HepG2 (cell line): ENCODE measurements at regions not wholly inside any gene's neighbourhood (a gene's known extent, or its start where the extent isn't known, plus 50 kb on each side); places are given as distances from the start of the nearest gene placed in this dataset.

Experiments used
- ATAC-seq: fragments of 200-7000 bp; cut with Tn5 transposase; 3 replicates; pipeline ENCODE4 v1.9.1; 2020; ENCODE audit warnings: mild to moderate bottlenecking, moderate library complexity
- BruUV-seq: library from RNA; stranded (reverse); fragments of 400-500 nt; replicated peaks from 2 replicates; lab custom pipeline; 2021; lab: Mats Ljungman, UMichigan
- CTCF ChIA-PET: fragments of 300-600 bp; formaldehyde crosslinking; extraction: SDS; loops from one replicate; lab custom pipeline; 2021; ENCODE audit warnings: low total read pairs, inconsistent platforms, low intra/inter-chr PET ratio; lab: Yijun Ruan, JAX
- POLR2A ChIA-PET: fragments of 350-600 bp; sonication (Branson Sonifier 250); formaldehyde crosslinking; loops from one replicate; lab custom pipeline; 2020; ENCODE audit warnings: antibody characterized with exemption, inconsistent platforms; lab: Yijun Ruan, JAX
- DNase-seq: peaks from one replicate; pipeline ENCODE4 v3.0.0-alpha.2; 2015; ENCODE audit warnings: low spot score
- FAIRE-seq: peaks from 3 replicates; lab custom pipeline; 2011; peaks lifted over from hg19 to GRCh38; lab: Jason Lieb, UNC
- H2AFZ ChIP-seq: one replicate; pipeline ENCODE4 v1.6.1; 2011; ENCODE audit warnings: low read length, inconsistent platforms
- H3K27ac ChIP-seq: fragments of 300-600 bp; 3 replicates; pipeline ENCODE4 v1.8.0; 2011; ENCODE audit warnings: mixed run types, mild to moderate bottlenecking, mixed read lengths, low read length, inconsistent platforms; ENCODE audit not compliant: insufficient read depth; ENCODE audit errors: extremely low read length
- H3K27me3 ChIP-seq, 2 experiments: fragments of 200-600 bp in 1 of 2; 2 replicates in 1 of 2; 3 replicates in 1 of 2; pipeline versions ENCODE4 v1.6.0 to v1.8.0; 2011; ENCODE audit warnings: low read length in 2 of 2, mild to moderate bottlenecking in 2 of 2, moderate library complexity in 2 of 2, inconsistent platforms in 1 of 2; ENCODE audit not compliant: insufficient read depth in 2 of 2, control insufficient read depth in 1 of 2
- H3K36me3 ChIP-seq, 2 experiments: fragments of 200-600 bp in 1 of 2; replicated peaks in 1 of 2; 2 replicates in 1 of 2; 3 replicates in 1 of 2; pipeline versions ENCODE4 v1.5.1 to v1.8.0; 2011; ENCODE audit warnings: low read length in 2 of 2, inconsistent platforms in 1 of 2; ENCODE audit not compliant: insufficient read depth in 2 of 2, control insufficient read depth in 1 of 2
- H3K4me1 ChIP-seq: 2 replicates; pipeline ENCODE4 v1.5.1; 2012; ENCODE audit warnings: low read length, inconsistent platforms; ENCODE audit not compliant: insufficient read depth
- H3K4me2 ChIP-seq: 2 replicates; pipeline ENCODE4 v1.6.0; 2011; ENCODE audit warnings: low read depth, low read length, inconsistent platforms
- H3K4me3 ChIP-seq, 3 experiments: fragments of 200-600 bp in 1 of 3; sonication (generic), shearing (Covaris generic) in 1 of 3; replicated peaks in 1 of 3; 2 replicates each; pipeline ENCODE4 v1.5.1; 2011 to 2016; ENCODE audit warnings: low read length in 3 of 3, inconsistent platforms in 2 of 3, low read depth in 2 of 3, mild to moderate bottlenecking in 2 of 3, control low read depth in 1 of 3, mixed read lengths in 1 of 3; ENCODE audit not compliant: insufficient read depth in 1 of 3
- H3K79me2 ChIP-seq: one replicate; pipeline ENCODE4 v1.6.1; 2011; ENCODE audit warnings: low read length, inconsistent platforms; ENCODE audit not compliant: insufficient read depth
- H3K9ac ChIP-seq: 2 replicates; pipeline ENCODE4 v1.6.0; 2011; ENCODE audit warnings: mild to moderate bottlenecking, low read depth, low read length, inconsistent platforms; ENCODE audit not compliant: insufficient read depth
- H3K9me3 ChIP-seq: 2 replicates; pipeline ENCODE4 v1.5.1; 2012; ENCODE audit warnings: mild to moderate bottlenecking, low read length
- H4K20me1 ChIP-seq: 2 replicates; pipeline ENCODE4 v1.6.0; 2011; ENCODE audit warnings: inconsistent platforms, mild to moderate bottlenecking, low read length, moderate library complexity; ENCODE audit not compliant: insufficient read depth
- DR1 ChIP-seq: sonication (generic); formaldehyde crosslinking; IDR thresholded peaks from 2 replicates; pipeline ENCODE4 v1.8.0; 2021; ENCODE audit warnings: mild to moderate bottlenecking, missing genetic modification reagents, inconsistent platforms
- HOXA5 ChIP-seq: sonication (generic); formaldehyde crosslinking; IDR thresholded peaks from 2 replicates; pipeline ENCODE4 v1.4.0; 2020; ENCODE audit warnings: missing genetic modification reagents
- POLR2AphosphoS5 ChIP-seq: IDR thresholded peaks from 2 replicates; pipeline ENCODE4 v1.6.1; 2012; ENCODE audit warnings: low read depth, low read length
- PPARG ChIP-seq: conservative IDR thresholded peaks from 2 replicates; pipeline ENCODE4 v1.6.1; 2016; ENCODE audit warnings: missing biosample characterization, missing genetic modification reagents
- TP53 ChIP-seq: sonication (generic); formaldehyde crosslinking; conservative IDR thresholded peaks from 2 replicates; pipeline ENCODE4 v1.4.0; 2020; ENCODE audit warnings: missing genetic modification reagents
- U2AF1 ChIP-seq: fragments of 200-400 bp; formaldehyde crosslinking; optimal IDR thresholded peaks from 2 replicates; pipeline ENCODE3; 2017; ENCODE audit warnings: mild to moderate bottlenecking, low read depth, low read length
- ZBTB46 ChIP-seq: sonication (generic); formaldehyde crosslinking; IDR thresholded peaks from 2 replicates; pipeline ENCODE4 v1.4.0; 2020; ENCODE audit warnings: mild to moderate bottlenecking, missing genetic modification reagents, borderline replicate concordance
- ZFP36L1 ChIP-seq: sonication (generic); formaldehyde crosslinking; IDR thresholded peaks from 2 replicates; pipeline ENCODE4 v1.8.0; 2022; ENCODE audit warnings: mild to moderate bottlenecking, missing genetic modification reagents, moderate library complexity
- ZNF17 ChIP-seq: sonication (generic); formaldehyde crosslinking; IDR thresholded peaks from 2 replicates; pipeline ENCODE4 v1.5.0; 2020; ENCODE audit warnings: mild to moderate bottlenecking, missing genetic modification reagents
- ZNF18 ChIP-seq: sonication (generic); formaldehyde crosslinking; IDR thresholded peaks from 2 replicates; pipeline ENCODE4 v1.8.0; 2022; ENCODE audit warnings: mild to moderate bottlenecking, missing genetic modification reagents; ENCODE audit not compliant: insufficient replicate concordance
- ZNF292 ChIP-seq: sonication (generic); formaldehyde crosslinking; IDR thresholded peaks from 2 replicates; pipeline ENCODE4 v1.8.1; 2022; ENCODE audit warnings: mild to moderate bottlenecking, low read depth, missing genetic modification reagents, borderline replicate concordance
- ZNF619 ChIP-seq: sonication (generic); formaldehyde crosslinking; IDR thresholded peaks from 2 replicates; pipeline ENCODE4 v1.4.0; 2020; ENCODE audit warnings: mild to moderate bottlenecking, missing genetic modification reagents
- WGBS: methylation state at CpG from one replicate; pipeline ENCODE4 v1.1.6; 2017; ENCODE audit warnings: low lambda C conversion rate; 5-methylcytosine and 5-hydroxymethylcytosine counted together
- in situ Hi-C: cut with HindIII; loops from 2 replicates; pipeline ENCODE4 v1.10.0; 2017; ENCODE audit warnings: low pct_unique_long_range_greater_than_20kb; ENCODE audit not compliant: extremely low pct_ligation_motif_present
- intact Hi-C: fragments of 100-400 bp; cut with micrococcal nuclease; formaldehyde crosslinking; loops from one replicate; pipeline ENCODE4 v1.10.0; 2022; ENCODE audit not compliant: unreplicated experiment
- TF ChIP-seq, protein P1 (sequence below): sonication (generic); formaldehyde crosslinking; IDR thresholded peaks from 2 replicates; pipeline ENCODE4 v1.5.0; 2020; ENCODE audit warnings: mild to moderate bottlenecking, missing genetic modification reagents, moderate library complexity

DNA sequence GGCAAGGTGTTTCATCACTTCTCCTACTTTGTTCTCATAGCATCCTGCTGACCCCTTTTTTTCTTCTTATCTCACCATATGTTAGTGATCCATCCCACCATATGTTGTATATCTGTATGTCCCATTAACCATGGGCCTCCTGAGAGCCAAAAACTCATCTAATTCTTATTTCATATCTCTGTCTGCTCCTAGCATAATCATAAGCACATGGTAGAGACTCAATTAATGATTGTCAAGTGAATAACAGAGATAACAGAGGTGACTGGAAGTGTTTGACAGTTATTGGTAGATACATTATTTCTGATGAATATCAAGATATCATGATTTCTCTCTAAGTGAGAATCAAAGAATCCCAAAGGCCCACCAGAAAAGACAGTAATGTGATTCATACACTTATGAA is 138.1 kb upstream of the MPPED2 start (continued):
- TF ChIP-seq PPARG: no peak
- no peak for TF ChIP-seq U2AF1
- TF ChIP-seq ZNF619 (CRISPR knock-in tag): no peak
- no peak for TF ChIP-seq DR1 (CRISPR knock-in tag)
- TF ChIP-seq ZNF18: no peak
- TF ChIP-seq, all 625 proteins: peak for 0

DNA sequence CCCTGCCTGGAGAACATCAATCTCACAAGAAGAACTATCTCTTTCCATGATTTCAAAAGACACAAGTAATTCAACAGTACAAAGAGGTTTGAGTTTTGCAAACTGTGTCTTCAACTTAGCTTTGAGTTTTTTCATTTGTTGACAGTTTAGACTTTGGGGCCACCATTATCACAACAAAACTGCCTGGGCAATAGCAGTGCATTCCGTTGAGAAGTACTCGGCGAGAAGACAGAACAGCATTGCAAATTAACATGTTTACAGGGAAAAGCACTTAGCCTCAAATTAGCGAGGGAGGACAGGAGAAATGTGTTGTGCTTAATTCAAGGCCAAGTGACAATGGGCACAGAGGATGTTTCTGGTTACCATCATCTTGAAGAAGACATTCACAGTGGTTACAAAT is 133.2 kb upstream of the MPPED2 start:
- DNase-seq (no peak), ATAC-seq (no peak), FAIRE-seq (no peak)
- H3K36me3 ChIP-seq: no peaks in the 10 kb centered on the region
- H2AFZ ChIP-seq: no peak overlapping the region
- no TSS peak for BruUV-seq
- ChIA-PET CTCF (no interaction called here), POLR2A (no interaction called here)
- H3K4me2 ChIP-seq: no peak overlapping the region
- H3K79me2 ChIP-seq: no peaks in the 10 kb centered on the region
- H3K27me3 ChIP-seq: no peaks in the 10 kb centered on the region
- no peak overlapping the region for H3K4me3 ChIP-seq
- H3K4me1 ChIP-seq: no peaks in the 10 kb centered on the region
- in situ Hi-C loops: no loop called here
- TF ChIP-seq ZNF292 (CRISPR knock-in tag) (no peak), TP53 (no peak), ZFP36L1 (CRISPR knock-in tag) (no peak), HOXA5 (no peak), ZNF17 (CRISPR knock-in tag) (no peak), POLR2AphosphoS5 (no peak), ZBTB46 (CRISPR knock-in tag) (no peak)
- TF ChIP-seq, protein P1, sequence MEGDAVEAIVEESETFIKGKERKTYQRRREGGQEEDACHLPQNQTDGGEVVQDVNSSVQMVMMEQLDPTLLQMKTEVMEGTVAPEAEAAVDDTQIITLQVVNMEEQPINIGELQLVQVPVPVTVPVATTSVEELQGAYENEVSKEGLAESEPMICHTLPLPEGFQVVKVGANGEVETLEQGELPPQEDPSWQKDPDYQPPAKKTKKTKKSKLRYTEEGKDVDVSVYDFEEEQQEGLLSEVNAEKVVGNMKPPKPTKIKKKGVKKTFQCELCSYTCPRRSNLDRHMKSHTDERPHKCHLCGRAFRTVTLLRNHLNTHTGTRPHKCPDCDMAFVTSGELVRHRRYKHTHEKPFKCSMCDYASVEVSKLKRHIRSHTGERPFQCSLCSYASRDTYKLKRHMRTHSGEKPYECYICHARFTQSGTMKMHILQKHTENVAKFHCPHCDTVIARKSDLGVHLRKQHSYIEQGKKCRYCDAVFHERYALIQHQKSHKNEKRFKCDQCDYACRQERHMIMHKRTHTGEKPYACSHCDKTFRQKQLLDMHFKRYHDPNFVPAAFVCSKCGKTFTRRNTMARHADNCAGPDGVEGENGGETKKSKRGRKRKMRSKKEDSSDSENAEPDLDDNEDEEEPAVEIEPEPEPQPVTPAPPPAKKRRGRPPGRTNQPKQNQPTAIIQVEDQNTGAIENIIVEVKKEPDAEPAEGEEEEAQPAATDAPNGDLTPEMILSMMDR (CRISPR knock-in tag): no peak
- no peak overlapping the region for H3K9ac ChIP-seq
- no peak overlapping the region for H3K27ac ChIP-seq
- no peaks in the 10 kb centered on the region for H4K20me1 ChIP-seq
- intact Hi-C loops: no loop called here
- WGBS: 23% methylated on average over 4 of the region's 4 CpGs
- no peaks in the 10 kb centered on the region for H3K9me3 ChIP-seq
